ENCODE measurements at regions not wholly inside any gene's neighbourhood (a gene's known extent, or its start where the extent isn't known, plus 50 kb on each side); places are given as distances from the start of the nearest gene placed in this dataset.

- Histone ChIP-seq H3K36me3 (ENCODE audit: control insufficient read depth in 3 of 3, insufficient read depth in 3 of 3, low read length in 3 of 3) (no peaks in the 10 kb centered on the region), H3K4me3 (ENCODE audit: low read length in 3 of 3) (no peak overlapping the region)
Observed at GRCh38 chr5:165829504-165829903, 2324.1 kb downstream of the MAT2B start.

GRCh38 chr5:165834891-165835290 is 2329.5 kb downstream of the MAT2B start:
- Histone ChIP-seq H3K9me3 (ENCODE audit: control insufficient read depth in 3 of 3, low read length in 3 of 3) (no peaks in the 10 kb centered on the region), H3K27me3 (ENCODE audit: control insufficient read depth in 3 of 3, insufficient read depth in 3 of 3, low read length in 3 of 3) (no peaks in the 10 kb centered on the region), H3K4me3 (ENCODE audit: low read length in 3 of 3) (no peak overlapping the region), H3K9ac (ENCODE audit: low read depth in 1 of 3, low read length in 3 of 3) (no peak overlapping the region), H3K4me1 (ENCODE audit: control insufficient read depth in 3 of 3, insufficient read depth in 3 of 3, low read length in 3 of 3) (no peaks in the 10 kb centered on the region), H3K27ac (ENCODE audit: low read depth, low read length) (no peak overlapping the region), H3K36me3 (ENCODE audit: control insufficient read depth in 3 of 3, insufficient read depth in 3 of 3, low read length in 3 of 3) (no peaks in the 10 kb centered on the region)

More at GRCh38 chr5:165829504-165829903, 2324.1 kb downstream of the MAT2B start:
- no peak overlapping the region for H3K27ac ChIP-seq (ENCODE audit: low read depth, low read length)
- no peaks in the 10 kb centered on the region for H3K4me1 ChIP-seq (ENCODE audit: control insufficient read depth in 3 of 3, insufficient read depth in 3 of 3, low read length in 3 of 3)
- no peaks in the 10 kb centered on the region for H3K9me3 ChIP-seq (ENCODE audit: control insufficient read depth in 3 of 3, low read length in 3 of 3)
- H3K9ac ChIP-seq (ENCODE audit: low read depth in 1 of 3, low read length in 3 of 3): no peak overlapping the region
- no peaks in the 10 kb centered on the region for H3K27me3 ChIP-seq (ENCODE audit: control insufficient read depth in 3 of 3, insufficient read depth in 3 of 3, low read length in 3 of 3)

GRCh38 chr5:165836046-165836445 is 2330.6 kb downstream of the MAT2B start:
- Histone ChIP-seq H3K36me3 (ENCODE audit: control insufficient read depth in 3 of 3, insufficient read depth in 3 of 3, low read length in 3 of 3) (no peaks in the 10 kb centered on the region), H3K9ac (ENCODE audit: low read depth in 1 of 3, low read length in 3 of 3) (no peak overlapping the region), H3K9me3 (ENCODE audit: control insufficient read depth in 3 of 3, low read length in 3 of 3) (no peaks in the 10 kb centered on the region)

GRCh38 chr5:165837286-165837685 is 2331.9 kb downstream of the MAT2B start:
- Histone ChIP-seq H3K9me3 (ENCODE audit: control insufficient read depth in 3 of 3, low read length in 3 of 3) (no peaks in the 10 kb centered on the region), H3K4me3 (ENCODE audit: low read length in 3 of 3) (no peak overlapping the region), H3K27ac (ENCODE audit: low read depth, low read length) (no peak overlapping the region), H3K4me1 (ENCODE audit: control insufficient read depth in 3 of 3, insufficient read depth in 3 of 3, low read length in 3 of 3) (no peaks in the 10 kb centered on the region), H3K27me3 (ENCODE audit: control insufficient read depth in 3 of 3, insufficient read depth in 3 of 3, low read length in 3 of 3) (no peaks in the 10 kb centered on the region), H3K36me3 (ENCODE audit: control insufficient read depth in 3 of 3, insufficient read depth in 3 of 3, low read length in 3 of 3) (no peaks in the 10 kb centered on the region), H3K9ac (ENCODE audit: low read depth in 1 of 3, low read length in 3 of 3) (no peak overlapping the region)

More at GRCh38 chr5:165836046-165836445, 2330.6 kb downstream of the MAT2B start:
- H3K27ac ChIP-seq (ENCODE audit: low read depth, low read length): no peak overlapping the region
- no peak overlapping the region for H3K4me3 ChIP-seq (ENCODE audit: low read length in 3 of 3)
- no peaks in the 10 kb centered on the region for H3K4me1 ChIP-seq (ENCODE audit: control insufficient read depth in 3 of 3, insufficient read depth in 3 of 3, low read length in 3 of 3)
- no peaks in the 10 kb centered on the region for H3K27me3 ChIP-seq (ENCODE audit: control insufficient read depth in 3 of 3, insufficient read depth in 3 of 3, low read length in 3 of 3)

- H3K4me1 ChIP-seq (ENCODE audit: control insufficient read depth in 3 of 3, insufficient read depth in 3 of 3, low read length in 3 of 3): no peaks in the 10 kb centered on the region
- H3K4me3 ChIP-seq (ENCODE audit: low read length in 3 of 3): no peak overlapping the region
- no peak overlapping the region for H3K9ac ChIP-seq (ENCODE audit: low read depth in 1 of 3, low read length in 3 of 3)
- H3K27ac ChIP-seq (ENCODE audit: low read depth, low read length): no peak overlapping the region
- H3K36me3 ChIP-seq (ENCODE audit: control insufficient read depth in 3 of 3, insufficient read depth in 3 of 3, low read length in 3 of 3): no peaks in the 10 kb centered on the region
- H3K9me3 ChIP-seq (ENCODE audit: control insufficient read depth in 3 of 3, low read length in 3 of 3): no peaks in the 10 kb centered on the region
- no peaks in the 10 kb centered on the region for H3K27me3 ChIP-seq (ENCODE audit: control insufficient read depth in 3 of 3, insufficient read depth in 3 of 3, low read length in 3 of 3)
Observed at GRCh38 chr5:165844571-165844970, 2339.2 kb downstream of the MAT2B start.

GRCh38 chr5:165858118-165858517 is 2352.7 kb downstream of the MAT2B start:
- Histone ChIP-seq H3K4me3 (ENCODE audit: low read length in 3 of 3) (no peak overlapping the region), H3K27ac (ENCODE audit: low read depth, low read length) (no peak overlapping the region), H3K4me1 (ENCODE audit: control insufficient read depth in 3 of 3, insufficient read depth in 3 of 3, low read length in 3 of 3) (no peaks in the 10 kb centered on the region), H3K36me3 (ENCODE audit: control insufficient read depth in 3 of 3, insufficient read depth in 3 of 3, low read length in 3 of 3) (no peaks in the 10 kb centered on the region), H3K27me3 (ENCODE audit: control insufficient read depth in 3 of 3, insufficient read depth in 3 of 3, low read length in 3 of 3) (no peaks in the 10 kb centered on the region), H3K9me3 (ENCODE audit: control insufficient read depth in 3 of 3, low read length in 3 of 3) (peaks cover 0 to under 1% (median 0%) of the 10 kb centered on the region in 3 donors), H3K9ac (ENCODE audit: low read depth in 1 of 3, low read length in 3 of 3) (no peak overlapping the region)

- no peak overlapping the region for H3K27ac ChIP-seq (ENCODE audit: low read depth, low read length)
- no peak overlapping the region for H3K4me3 ChIP-seq (ENCODE audit: low read length in 3 of 3)
- H3K4me1 ChIP-seq (ENCODE audit: control insufficient read depth in 3 of 3, insufficient read depth in 3 of 3, low read length in 3 of 3): no peaks in the 10 kb centered on the region
- H3K27me3 ChIP-seq (ENCODE audit: control insufficient read depth in 3 of 3, insufficient read depth in 3 of 3, low read length in 3 of 3): no peaks in the 10 kb centered on the region
- no peaks in the 10 kb centered on the region for H3K36me3 ChIP-seq (ENCODE audit: control insufficient read depth in 3 of 3, insufficient read depth in 3 of 3, low read length in 3 of 3)
- H3K9ac ChIP-seq (ENCODE audit: low read depth in 1 of 3, low read length in 3 of 3): no peak overlapping the region
- H3K9me3 ChIP-seq (ENCODE audit: control insufficient read depth in 3 of 3, low read length in 3 of 3): no peaks in the 10 kb centered on the region
Observed at GRCh38 chr5:165859251-165859650, 2353.8 kb downstream of the MAT2B start.

GRCh38 chr5:165863239-165863638 is 2357.8 kb downstream of the MAT2B start:
- Histone ChIP-seq H3K4me3 (ENCODE audit: low read length in 3 of 3) (no peak overlapping the region), H3K27ac (ENCODE audit: low read depth, low read length) (no peak overlapping the region)

GRCh38 chr5:165871291-165871690 is 2365.9 kb downstream of the MAT2B start:
- Histone ChIP-seq H3K27me3 (ENCODE audit: control insufficient read depth in 3 of 3, insufficient read depth in 3 of 3, low read length in 3 of 3) (no peaks in the 10 kb centered on the region), H3K36me3 (ENCODE audit: control insufficient read depth in 3 of 3, insufficient read depth in 3 of 3, low read length in 3 of 3) (no peaks in the 10 kb centered on the region), H3K4me3 (ENCODE audit: low read length in 3 of 3) (no peak overlapping the region), H3K27ac (ENCODE audit: low read depth, low read length) (no peak overlapping the region), H3K4me1 (ENCODE audit: control insufficient read depth in 3 of 3, insufficient read depth in 3 of 3, low read length in 3 of 3) (no peaks in the 10 kb centered on the region), H3K9me3 (ENCODE audit: control insufficient read depth in 3 of 3, low read length in 3 of 3) (no peaks in the 10 kb centered on the region), H3K9ac (ENCODE audit: low read depth in 1 of 3, low read length in 3 of 3) (no peak overlapping the region)

More at GRCh38 chr5:165863239-165863638, 2357.8 kb downstream of the MAT2B start:
- Histone ChIP-seq H3K27me3 (ENCODE audit: control insufficient read depth in 3 of 3, insufficient read depth in 3 of 3, low read length in 3 of 3) (no peaks in the 10 kb centered on the region), H3K36me3 (ENCODE audit: control insufficient read depth in 3 of 3, insufficient read depth in 3 of 3, low read length in 3 of 3) (no peaks in the 10 kb centered on the region), H3K9ac (ENCODE audit: low read depth in 1 of 3, low read length in 3 of 3) (no peak overlapping the region), H3K9me3 (ENCODE audit: control insufficient read depth in 3 of 3, low read length in 3 of 3) (no peaks in the 10 kb centered on the region), H3K4me1 (ENCODE audit: control insufficient read depth in 3 of 3, insufficient read depth in 3 of 3, low read length in 3 of 3) (no peaks in the 10 kb centered on the region)

- no peaks in the 10 kb centered on the region for H3K36me3 ChIP-seq (ENCODE audit: control insufficient read depth in 3 of 3, insufficient read depth in 3 of 3, low read length in 3 of 3)
- H3K4me3 ChIP-seq (ENCODE audit: low read length in 3 of 3): no peak overlapping the region
- H3K9me3 ChIP-seq (ENCODE audit: control insufficient read depth in 3 of 3, low read length in 3 of 3): no peaks in the 10 kb centered on the region
- H3K27ac ChIP-seq (ENCODE audit: low read depth, low read length): no peak overlapping the region
- H3K27me3 ChIP-seq (ENCODE audit: control insufficient read depth in 3 of 3, insufficient read depth in 3 of 3, low read length in 3 of 3): no peaks in the 10 kb centered on the region
- H3K9ac ChIP-seq (ENCODE audit: low read depth in 1 of 3, low read length in 3 of 3): no peak overlapping the region
- no peaks in the 10 kb centered on the region for H3K4me1 ChIP-seq (ENCODE audit: control insufficient read depth in 3 of 3, insufficient read depth in 3 of 3, low read length in 3 of 3)
Observed at GRCh38 chr5:165874851-165875250, 2369.4 kb downstream of the MAT2B start.

- Histone ChIP-seq H3K4me1 (ENCODE audit: control insufficient read depth in 3 of 3, insufficient read depth in 3 of 3, low read length in 3 of 3) (no peaks in the 10 kb centered on the region), H3K4me3 (ENCODE audit: low read length in 3 of 3) (no peak overlapping the region), H3K36me3 (ENCODE audit: control insufficient read depth in 3 of 3, insufficient read depth in 3 of 3, low read length in 3 of 3) (no peaks in the 10 kb centered on the region), H3K27ac (ENCODE audit: low read depth, low read length) (no peak overlapping the region), H3K27me3 (ENCODE audit: control insufficient read depth in 3 of 3, insufficient read depth in 3 of 3, low read length in 3 of 3) (no peaks in the 10 kb centered on the region), H3K9ac (ENCODE audit: low read depth in 1 of 3, low read length in 3 of 3) (no peak overlapping the region), H3K9me3 (ENCODE audit: control insufficient read depth in 3 of 3, low read length in 3 of 3) (no peaks in the 10 kb centered on the region)
Observed at GRCh38 chr5:165876538-165876937, 2371.1 kb downstream of the MAT2B start.

Measured in skeletal muscle tissue (tissue), 3 donors.